Left ventricle myocardium inferior (tissue), 1 donor: ENCODE measurements at regions not wholly inside any gene's neighbourhood (a gene's known extent, or its start where the extent isn't known, plus 50 kb on each side); places are given as distances from the start of the nearest gene placed in this dataset.

Experiments used
- DNase-seq: peaks from one replicate; pipeline ENCODE4 v3.0.0-alpha.2; 2020
- H3K27ac ChIP-seq: fragments of 200-600 bp; replicated peaks from 2 replicates; pipeline ENCODE4 v1.8.0; 2021
- H3K27me3 ChIP-seq: fragments of 200-600 bp; 2 replicates; pipeline ENCODE4 v1.8.0; 2021; ENCODE audit warnings: low read depth
- H3K36me3 ChIP-seq: fragments of 200-600 bp; 2 replicates; pipeline ENCODE4 v1.8.0; 2021
- H3K4me1 ChIP-seq: fragments of 200-600 bp; 2 replicates; pipeline ENCODE4 v1.8.0; 2021
- H3K4me3 ChIP-seq: fragments of 200-600 bp; 2 replicates; pipeline ENCODE4 v1.8.0; 2021; ENCODE audit warnings: mild to moderate bottlenecking, moderate library complexity
- H3K9me3 ChIP-seq: fragments of 200-600 bp; replicated peaks from 2 replicates; pipeline ENCODE4 v1.8.0; 2021
- CTCF ChIP-seq: fragments of 200-600 bp; IDR thresholded peaks from 2 replicates; pipeline ENCODE4 v1.8.0; 2021; ENCODE audit warnings: antibody characterized with exemption, mild to moderate bottlenecking, borderline replicate concordance
- intact Hi-C: fragments of 100-400 bp; cut with micrococcal nuclease; formaldehyde crosslinking; loops from one replicate; pipeline ENCODE4 v1.11.0; 2022
- donor health status: DM: no; HTN: yes; CAD: no; lungs with severe emphysema.

DNA sequence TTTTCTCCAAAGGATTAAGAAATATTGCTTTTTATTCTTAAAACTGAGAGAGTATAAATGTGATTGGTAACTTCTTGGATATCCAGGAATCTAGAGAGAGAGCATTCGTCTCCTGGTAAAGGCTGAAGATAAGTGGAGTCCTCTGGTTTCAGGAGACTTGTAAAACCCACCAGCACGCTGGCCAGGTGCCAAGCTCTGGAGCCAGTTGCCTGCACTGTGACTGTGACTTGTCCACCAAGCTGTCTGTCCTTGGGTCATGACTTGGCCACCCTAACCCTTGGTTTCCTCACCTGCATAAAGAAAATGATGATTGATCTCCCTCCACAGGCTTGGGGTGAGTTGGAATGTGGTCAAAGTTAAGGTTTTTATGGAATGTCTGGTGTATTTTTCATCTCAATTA lies 185.4 kb upstream of the NCKAP5 start:
- H3K4me1 ChIP-seq: peaks cover 30% of the 10 kb centered on the region
- H3K9me3 ChIP-seq: no peaks in the 10 kb centered on the region
- no peak overlapping the region for H3K27ac ChIP-seq
- no peaks in the 10 kb centered on the region for H3K36me3 ChIP-seq
- intact Hi-C loops: no loop called here
- no peak for TF ChIP-seq CTCF
- no peak for DNase-seq
- H3K27me3 ChIP-seq: no peaks in the 10 kb centered on the region
- H3K4me3 ChIP-seq: no peak overlapping the region

DNA sequence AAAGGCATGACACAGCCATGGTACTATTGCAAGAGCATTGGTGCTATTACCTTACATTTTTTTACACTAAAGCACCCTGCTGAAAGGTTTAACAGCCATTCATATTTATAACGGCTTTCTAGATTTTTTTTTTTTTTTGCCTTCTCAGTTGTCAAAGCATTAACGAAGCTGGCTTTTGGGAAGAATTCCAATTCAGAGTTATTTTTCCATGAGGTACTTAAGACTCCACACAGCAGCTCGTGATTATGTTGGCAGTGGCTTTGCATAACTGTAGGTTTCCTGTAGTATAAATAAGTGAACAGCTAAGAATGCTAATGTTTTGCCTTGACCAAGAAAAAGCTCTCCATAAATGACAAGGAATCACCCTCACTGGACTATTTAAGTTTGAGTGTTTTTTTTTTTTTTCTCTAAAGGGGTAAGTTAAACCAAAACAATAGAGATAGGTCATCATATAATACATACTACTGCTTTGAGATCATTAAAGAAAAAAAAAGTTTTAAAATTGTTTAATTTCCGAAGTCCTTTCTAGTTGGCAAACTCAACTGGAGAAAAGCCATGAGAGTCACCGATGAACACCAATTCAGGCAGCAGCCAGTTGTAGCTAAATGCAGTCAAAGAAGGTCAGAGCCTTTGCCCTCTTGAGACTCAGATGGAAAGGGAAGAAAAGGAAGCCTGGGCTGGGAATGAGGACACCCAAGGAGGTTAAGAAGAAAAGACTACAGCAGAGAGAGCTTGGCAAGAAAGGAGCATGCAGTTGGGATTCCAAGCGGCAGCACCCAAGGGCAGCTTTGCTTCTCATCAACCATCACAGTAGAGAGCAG lies 187.4 kb upstream of the NCKAP5 start:
- Histone ChIP-seq H3K9me3 (no peaks in the 10 kb centered on the region), H3K4me1 (peaks cover 30% of the 10 kb centered on the region), H3K4me3 (no peak overlapping the region), H3K27ac (peak overlapping the region; percentile 62), H3K36me3 (no peaks in the 10 kb centered on the region), H3K27me3 (no peaks in the 10 kb centered on the region)
- no peak for DNase-seq
- TF ChIP-seq CTCF: no peak
- intact Hi-C loops: no loop called here

GRCh38 chr2:133756833-133757232 lies 188.6 kb upstream of the NCKAP5 start:
- intact Hi-C loops: no loop called here
- DNase-seq: no peak
- Histone ChIP-seq H3K27ac (no peak overlapping the region), H3K4me1 (peaks cover 30% of the 10 kb centered on the region), H3K9me3 (no peaks in the 10 kb centered on the region), H3K36me3 (no peaks in the 10 kb centered on the region), H3K4me3 (no peak overlapping the region), H3K27me3 (no peaks in the 10 kb centered on the region)
- no peak for TF ChIP-seq CTCF

- no peak for TF ChIP-seq CTCF
- Histone ChIP-seq H3K36me3 (no peaks in the 10 kb centered on the region), H3K4me1 (peaks cover 19% of the 10 kb centered on the region), H3K27ac (no peak overlapping the region), H3K27me3 (no peaks in the 10 kb centered on the region), H3K9me3 (no peaks in the 10 kb centered on the region), H3K4me3 (no peak overlapping the region)
- intact Hi-C loops: no loop called here
- DNase-seq: no peak
These were observed 192.1 kb upstream of the NCKAP5 start for GRCh38 chr2:133760376-133760775.

GRCh38 chr2:133765658-133766057 lies 197.4 kb upstream of the NCKAP5 start:
- Histone ChIP-seq H3K27me3 (no peaks in the 10 kb centered on the region), H3K4me1 (peaks cover 36% of the 10 kb centered on the region), H3K27ac (peak overlapping the region; percentile 81), H3K36me3 (no peaks in the 10 kb centered on the region), H3K4me3 (no peak overlapping the region), H3K9me3 (no peaks in the 10 kb centered on the region)
- intact Hi-C loops: no loop called here
- DNase-seq: no peak
- TF ChIP-seq CTCF: no peak
